HL-60 (cell line): ENCODE measurements at regions not wholly inside any gene's neighbourhood (a gene's known extent, or its start where the extent isn't known, plus 50 kb on each side); places are given as distances from the start of the nearest gene placed in this dataset.

Source experiments
- DNase-seq, 2 experiments: peaks; one replicate each; pipeline ENCODE4 v3.0.0-alpha.2; 2010 to 2020; ENCODE audit warnings: low read depth in 1 of 2, low spot score in 1 of 2
- H3K27ac ChIP-seq: fragments of 250-450 bp; sonication (Bioruptor Pico); replicated peaks from 2 replicates; pipeline ENCODE4 v1.5.1; 2020; ENCODE audit warnings: mild to moderate bottlenecking, moderate library complexity
- H3K27me3 ChIP-seq: fragments of 250-450 bp; sonication (Bioruptor Pico); 2 replicates; pipeline ENCODE4 v1.5.1; 2021; ENCODE audit warnings: mild to moderate bottlenecking, moderate library complexity; ENCODE audit not compliant: insufficient read depth, poor library complexity, severe bottlenecking
- H3K4me3 ChIP-seq: replicated peaks from 2 replicates; pipeline ENCODE4 v1.5.1; 2011; ENCODE audit warnings: mild to moderate bottlenecking, control low read depth, low read length; ENCODE audit not compliant: insufficient read depth
- CTCF ChIP-seq: IDR thresholded peaks from one replicate; pipeline ENCODE4 v1.5.1; 2011; ENCODE audit warnings: low read length, control low read depth, inconsistent platforms; ENCODE audit not compliant: insufficient read depth
- GABPA ChIP-seq: IDR thresholded peaks from 2 replicates; pipeline ENCODE4 v1.6.1; 2012; ENCODE audit warnings: low read depth
- POLR2AphosphoS5 ChIP-seq: IDR thresholded peaks from 2 replicates; pipeline ENCODE4 v1.6.1; 2012; ENCODE audit warnings: low read depth
- SPI1 ChIP-seq: IDR thresholded peaks from 2 replicates; pipeline ENCODE4 v1.6.1; 2012; ENCODE audit warnings: low read depth, mild to moderate bottlenecking, borderline replicate concordance
- TF ChIP-seq, protein P1 (sequence below): IDR thresholded peaks from 2 replicates; pipeline ENCODE4 v1.6.1; 2012; ENCODE audit warnings: low read depth; ENCODE audit not compliant: insufficient replicate concordance

GRCh38 chr3:184488577-184488976 lies 73.0 kb upstream of the EPHB3 start:
- Histone ChIP-seq H3K27ac (no peak overlapping the region), H3K27me3 (peaks cover 8% of the 10 kb centered on the region), H3K4me3 (no peak overlapping the region)
- DNase-seq, result no peak
- TF ChIP-seq CTCF, result no peak
- no peak for TF ChIP-seq SPI1
- TF ChIP-seq, protein P1, sequence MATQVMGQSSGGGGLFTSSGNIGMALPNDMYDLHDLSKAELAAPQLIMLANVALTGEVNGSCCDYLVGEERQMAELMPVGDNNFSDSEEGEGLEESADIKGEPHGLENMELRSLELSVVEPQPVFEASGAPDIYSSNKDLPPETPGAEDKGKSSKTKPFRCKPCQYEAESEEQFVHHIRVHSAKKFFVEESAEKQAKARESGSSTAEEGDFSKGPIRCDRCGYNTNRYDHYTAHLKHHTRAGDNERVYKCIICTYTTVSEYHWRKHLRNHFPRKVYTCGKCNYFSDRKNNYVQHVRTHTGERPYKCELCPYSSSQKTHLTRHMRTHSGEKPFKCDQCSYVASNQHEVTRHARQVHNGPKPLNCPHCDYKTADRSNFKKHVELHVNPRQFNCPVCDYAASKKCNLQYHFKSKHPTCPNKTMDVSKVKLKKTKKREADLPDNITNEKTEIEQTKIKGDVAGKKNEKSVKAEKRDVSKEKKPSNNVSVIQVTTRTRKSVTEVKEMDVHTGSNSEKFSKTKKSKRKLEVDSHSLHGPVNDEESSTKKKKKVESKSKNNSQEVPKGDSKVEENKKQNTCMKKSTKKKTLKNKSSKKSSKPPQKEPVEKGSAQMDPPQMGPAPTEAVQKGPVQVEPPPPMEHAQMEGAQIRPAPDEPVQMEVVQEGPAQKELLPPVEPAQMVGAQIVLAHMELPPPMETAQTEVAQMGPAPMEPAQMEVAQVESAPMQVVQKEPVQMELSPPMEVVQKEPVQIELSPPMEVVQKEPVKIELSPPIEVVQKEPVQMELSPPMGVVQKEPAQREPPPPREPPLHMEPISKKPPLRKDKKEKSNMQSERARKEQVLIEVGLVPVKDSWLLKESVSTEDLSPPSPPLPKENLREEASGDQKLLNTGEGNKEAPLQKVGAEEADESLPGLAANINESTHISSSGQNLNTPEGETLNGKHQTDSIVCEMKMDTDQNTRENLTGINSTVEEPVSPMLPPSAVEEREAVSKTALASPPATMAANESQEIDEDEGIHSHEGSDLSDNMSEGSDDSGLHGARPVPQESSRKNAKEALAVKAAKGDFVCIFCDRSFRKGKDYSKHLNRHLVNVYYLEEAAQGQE, result no peak
- TF ChIP-seq GABPA, result no peak
- no peak for TF ChIP-seq POLR2AphosphoS5

DNA sequence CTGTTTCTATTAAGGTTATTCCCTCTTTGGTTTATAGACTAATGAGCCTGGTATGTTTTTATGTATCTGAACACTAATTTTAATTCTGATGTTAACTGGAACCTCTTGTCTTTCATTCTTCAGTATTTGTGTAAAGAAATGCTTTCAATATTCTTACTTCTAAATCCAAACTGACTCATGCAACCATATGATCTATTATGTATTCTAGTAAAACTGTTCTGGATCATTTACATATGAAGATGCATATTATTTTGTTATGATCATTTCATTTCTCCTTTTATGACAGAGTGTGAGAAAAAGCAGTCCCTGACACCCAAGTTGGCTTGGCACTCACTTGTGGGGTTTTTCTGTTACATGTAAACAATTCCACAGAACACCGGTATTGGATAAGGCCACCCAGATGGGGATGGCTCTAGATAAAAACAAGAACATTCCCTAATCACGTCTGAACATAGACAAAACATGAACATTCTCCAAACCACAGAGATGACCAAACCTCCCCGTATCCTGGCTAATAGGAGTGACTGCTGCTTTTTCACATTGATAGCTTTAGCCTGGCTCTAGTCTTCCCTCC lies 72.2 kb upstream of the EPHB3 start:
- no peak for TF ChIP-seq POLR2AphosphoS5
- no peak for TF ChIP-seq GABPA
- TF ChIP-seq CTCF, result no peak
- DNase-seq, result no peak
- no peak overlapping the region for H3K27ac ChIP-seq
- peaks cover 8% of the 10 kb centered on the region for H3K27me3 ChIP-seq
- no peak overlapping the region for H3K4me3 ChIP-seq

DNA sequence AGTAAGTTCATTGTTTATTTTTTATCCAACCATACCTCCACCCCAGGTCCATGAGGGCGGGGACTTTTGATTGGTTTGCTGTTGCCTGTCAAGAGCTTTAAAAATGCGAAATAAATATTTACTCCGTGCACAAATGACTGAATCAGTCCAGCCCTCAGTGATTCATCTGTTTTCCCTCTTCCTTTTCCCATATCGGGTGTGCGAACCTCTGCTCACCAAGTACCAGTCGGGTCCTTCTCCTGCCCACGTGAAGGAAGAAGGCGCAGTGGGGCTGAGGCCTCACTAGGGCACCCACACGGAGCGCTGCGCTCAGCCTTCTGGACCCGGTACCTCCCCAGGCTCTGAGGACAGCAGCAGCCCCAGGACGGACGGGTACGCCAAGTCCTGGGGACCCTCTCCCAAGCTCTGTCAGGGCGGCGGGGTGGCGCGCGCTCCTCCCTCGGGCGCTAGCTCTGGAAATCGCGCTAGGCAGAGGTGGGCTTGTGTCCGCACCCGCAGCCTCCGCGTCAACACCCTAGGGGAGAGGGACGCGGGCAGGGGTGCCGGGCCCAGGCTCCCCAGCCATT lies 70.5 kb upstream of the EPHB3 start:
- no peak for DNase-seq
- no peak overlapping the region for H3K4me3 ChIP-seq
- H3K27me3 ChIP-seq, result peaks cover 6% of the 10 kb centered on the region
- H3K27ac ChIP-seq, result no peak overlapping the region
- TF ChIP-seq POLR2AphosphoS5, result no peak
- no peak for TF ChIP-seq CTCF
- no peak for TF ChIP-seq GABPA
- TF ChIP-seq SPI1, result no peak
- TF ChIP-seq, protein P1, result no peak
